ENCODE measurements at regions not wholly inside any gene's neighbourhood (a gene's known extent, or its start where the extent isn't known, plus 50 kb on each side); places are given as distances from the start of the nearest gene placed in this dataset.

DNA sequence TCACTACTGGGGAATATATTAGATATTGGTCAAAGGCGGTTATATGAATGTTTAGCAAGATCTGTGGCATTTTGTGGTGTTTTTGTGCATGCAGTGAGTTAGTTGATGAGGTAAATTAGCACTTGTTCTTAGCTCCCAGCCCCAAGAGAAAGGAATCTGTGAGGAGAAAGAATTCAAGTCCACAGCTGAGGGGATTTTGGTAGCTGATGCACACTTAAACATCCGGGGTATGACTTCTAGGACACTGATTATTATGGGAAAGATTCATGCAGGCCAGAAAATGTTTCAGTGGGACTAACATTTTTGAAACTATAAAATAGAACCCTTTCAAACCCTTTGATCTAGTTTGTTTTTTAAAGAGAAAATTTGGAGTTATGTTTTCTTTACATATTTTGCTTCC is 118.2 kb upstream of the RPS23 start:
- Histone ChIP-seq H3K36me3 (ENCODE audit: control insufficient read depth in 4 of 4, insufficient read depth in 3 of 4, low read depth in 1 of 4, low read length in 3 of 4) (no peaks in the 10 kb centered on the region), H3K4me3 (ENCODE audit: low read depth in 1 of 3, low read length in 3 of 3) (no peak overlapping the region), H3K9me3 (ENCODE audit: control insufficient read depth in 4 of 4, low read length in 3 of 4) (no peaks in the 10 kb centered on the region), H3K27ac (ENCODE audit: low read depth in 1 of 2, low read length in 2 of 2) (no peak overlapping the region), H3K9ac (ENCODE audit: low read depth in 1 of 2, low read length in 2 of 2) (no peak overlapping the region), H3K27me3 (ENCODE audit: control insufficient read depth in 4 of 4, insufficient read depth in 4 of 4, low read length in 3 of 4) (peaks cover 0 to 5% (median 0%) of the 10 kb centered on the region in 4 donors), H3K4me1 (ENCODE audit: control insufficient read depth in 4 of 4, insufficient read depth in 4 of 4, low read length in 3 of 4) (no peaks in the 10 kb centered on the region)
- TF ChIP-seq YY1 (IDR thresholded peaks at IDR 0.05) (no peak), GABPA (IDR thresholded peaks at IDR 0.05 in 1 of 2, conservative IDR thresholded peaks at IDR 0.05 in 1 of 2) (no peak), JUND (IDR thresholded peaks at IDR 0.05) (no peak)
- 93% methylated on average over 2 of the region's 2 CpGs for WGBS
- DNase-seq (ENCODE audit: low spot score) = no peak

DNA sequence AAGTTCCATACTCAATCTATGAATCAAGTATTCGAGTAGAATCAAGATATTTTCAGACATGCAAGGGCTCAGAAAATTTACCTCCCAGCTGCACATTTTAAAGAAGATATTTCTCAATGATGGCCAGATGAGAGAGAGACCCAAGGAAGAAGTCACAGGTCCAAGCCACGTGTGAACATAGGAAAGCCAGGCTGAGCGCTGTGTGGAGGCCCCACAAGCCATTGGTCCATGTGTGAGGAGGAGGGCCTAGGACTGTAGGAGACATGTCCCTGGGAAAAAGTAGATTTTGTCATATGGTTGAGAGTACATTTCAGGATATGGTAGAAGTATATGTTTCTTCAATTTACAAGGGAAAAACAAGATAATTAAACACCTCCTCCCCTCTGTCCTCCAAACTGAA is 115.8 kb upstream of the RPS23 start:
- Histone ChIP-seq H3K27me3 (ENCODE audit: control insufficient read depth in 4 of 4, insufficient read depth in 4 of 4, low read length in 3 of 4) (peaks cover 0 to 11% (median 0%) of the 10 kb centered on the region in 4 donors), H3K9me3 (ENCODE audit: control insufficient read depth in 4 of 4, low read length in 3 of 4) (no peaks in the 10 kb centered on the region), H3K36me3 (ENCODE audit: control insufficient read depth in 4 of 4, insufficient read depth in 3 of 4, low read depth in 1 of 4, low read length in 3 of 4) (no peaks in the 10 kb centered on the region), H3K9ac (ENCODE audit: low read depth in 1 of 2, low read length in 2 of 2) (no peak overlapping the region), H3K27ac (ENCODE audit: low read depth in 1 of 2, low read length in 2 of 2) (no peak overlapping the region), H3K4me1 (ENCODE audit: control insufficient read depth in 4 of 4, insufficient read depth in 4 of 4, low read length in 3 of 4) (no peaks in the 10 kb centered on the region), H3K4me3 (ENCODE audit: low read depth in 1 of 3, low read length in 3 of 3) (no peak overlapping the region)
- TF ChIP-seq TAF1 (conservative IDR thresholded peaks at IDR 0.05) (no peak), HNF4A (conservative IDR thresholded peaks at IDR 0.05) (no peak), NR2F2 (IDR thresholded peaks at IDR 0.05) (no peak), EGR1 (IDR thresholded peaks at IDR 0.05; ENCODE audit: low read depth in 2 of 2) (no peak), FOXA1 (IDR thresholded peaks at IDR 0.05) (no peak), RXRA (IDR thresholded peaks at IDR 0.05) (no peak)
- TF ChIP-seq, protein P1, sequence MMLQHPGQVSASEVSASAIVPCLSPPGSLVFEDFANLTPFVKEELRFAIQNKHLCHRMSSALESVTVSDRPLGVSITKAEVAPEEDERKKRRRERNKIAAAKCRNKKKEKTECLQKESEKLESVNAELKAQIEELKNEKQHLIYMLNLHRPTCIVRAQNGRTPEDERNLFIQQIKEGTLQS (IDR thresholded peaks at IDR 0.05) = no peak
- TF ChIP-seq, protein P2, sequence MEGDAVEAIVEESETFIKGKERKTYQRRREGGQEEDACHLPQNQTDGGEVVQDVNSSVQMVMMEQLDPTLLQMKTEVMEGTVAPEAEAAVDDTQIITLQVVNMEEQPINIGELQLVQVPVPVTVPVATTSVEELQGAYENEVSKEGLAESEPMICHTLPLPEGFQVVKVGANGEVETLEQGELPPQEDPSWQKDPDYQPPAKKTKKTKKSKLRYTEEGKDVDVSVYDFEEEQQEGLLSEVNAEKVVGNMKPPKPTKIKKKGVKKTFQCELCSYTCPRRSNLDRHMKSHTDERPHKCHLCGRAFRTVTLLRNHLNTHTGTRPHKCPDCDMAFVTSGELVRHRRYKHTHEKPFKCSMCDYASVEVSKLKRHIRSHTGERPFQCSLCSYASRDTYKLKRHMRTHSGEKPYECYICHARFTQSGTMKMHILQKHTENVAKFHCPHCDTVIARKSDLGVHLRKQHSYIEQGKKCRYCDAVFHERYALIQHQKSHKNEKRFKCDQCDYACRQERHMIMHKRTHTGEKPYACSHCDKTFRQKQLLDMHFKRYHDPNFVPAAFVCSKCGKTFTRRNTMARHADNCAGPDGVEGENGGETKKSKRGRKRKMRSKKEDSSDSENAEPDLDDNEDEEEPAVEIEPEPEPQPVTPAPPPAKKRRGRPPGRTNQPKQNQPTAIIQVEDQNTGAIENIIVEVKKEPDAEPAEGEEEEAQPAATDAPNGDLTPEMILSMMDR (IDR thresholded peaks at IDR 0.05; ENCODE audit: low read depth, low read length, missing input control) = no peak
- 90% methylated on average over 3 of the region's 3 CpGs for WGBS
- no peak for DNase-seq (ENCODE audit: low spot score)

DNA sequence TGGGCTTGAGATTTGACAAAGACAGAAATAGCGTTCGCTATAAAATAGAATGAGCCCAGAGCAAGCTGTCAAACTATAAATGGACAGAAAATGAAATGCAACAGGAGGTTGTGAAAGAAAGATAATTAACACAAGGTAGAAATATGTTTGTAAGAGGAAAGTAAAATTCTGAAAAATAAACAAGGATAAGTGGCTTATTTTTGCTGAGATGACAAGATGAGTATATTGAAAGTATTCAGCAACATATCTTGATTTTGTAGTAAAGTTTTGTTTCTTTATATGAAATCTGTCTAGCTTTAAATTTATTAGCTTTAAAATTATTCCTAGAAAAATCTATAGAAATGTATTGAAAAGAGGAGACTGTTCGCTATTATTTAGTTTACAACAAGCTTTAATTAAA is 111.9 kb upstream of the RPS23 start:
- no peaks in the 10 kb centered on the region for H3K9me3 ChIP-seq (ENCODE audit: control insufficient read depth in 4 of 4, low read length in 3 of 4)
- no peak overlapping the region for H3K4me3 ChIP-seq (ENCODE audit: low read depth in 1 of 3, low read length in 3 of 3)
- H3K27me3 ChIP-seq (ENCODE audit: control insufficient read depth in 4 of 4, insufficient read depth in 4 of 4, low read length in 3 of 4) = peaks cover 0 to 11% (median 0%) of the 10 kb centered on the region in 4 donors
- DNase-seq (ENCODE audit: low spot score) = no peak
- no peak overlapping the region for H3K27ac ChIP-seq (ENCODE audit: low read depth in 1 of 2, low read length in 2 of 2)
- H3K4me1 ChIP-seq (ENCODE audit: control insufficient read depth in 4 of 4, insufficient read depth in 4 of 4, low read length in 3 of 4) = peaks cover 6 to 12% (median 10%) of the 10 kb centered on the region in 4 donors
- no peak overlapping the region for H3K9ac ChIP-seq (ENCODE audit: low read depth in 1 of 2, low read length in 2 of 2)
- no peaks in the 10 kb centered on the region for H3K36me3 ChIP-seq (ENCODE audit: control insufficient read depth in 4 of 4, insufficient read depth in 3 of 4, low read depth in 1 of 4, low read length in 3 of 4)
- WGBS = 94% methylated on average over 3 of the region's 3 CpGs
- TF ChIP-seq TAF1 (conservative IDR thresholded peaks at IDR 0.05) (no peak), NR2F2 (IDR thresholded peaks at IDR 0.05) (no peak), RXRA (IDR thresholded peaks at IDR 0.05) (no peak), FOXA1 (IDR thresholded peaks at IDR 0.05) (no peak), SP1 (IDR thresholded peaks at IDR 0.05) (no peak), GABPA (IDR thresholded peaks at IDR 0.05 in 1 of 2, conservative IDR thresholded peaks at IDR 0.05 in 1 of 2) (no peak), HNF4G (IDR thresholded peaks at IDR 0.05) (no peak), HNF4A (conservative IDR thresholded peaks at IDR 0.05) (no peak), YY1 (IDR thresholded peaks at IDR 0.05) (no peak), JUND (IDR thresholded peaks at IDR 0.05) (no peak)
- TF ChIP-seq, protein P2 (IDR thresholded peaks at IDR 0.05; ENCODE audit: low read depth, low read length, missing input control) = no peak
- TF ChIP-seq, protein P1 (IDR thresholded peaks at IDR 0.05) = no peak
- TF ChIP-seq, protein P3, sequence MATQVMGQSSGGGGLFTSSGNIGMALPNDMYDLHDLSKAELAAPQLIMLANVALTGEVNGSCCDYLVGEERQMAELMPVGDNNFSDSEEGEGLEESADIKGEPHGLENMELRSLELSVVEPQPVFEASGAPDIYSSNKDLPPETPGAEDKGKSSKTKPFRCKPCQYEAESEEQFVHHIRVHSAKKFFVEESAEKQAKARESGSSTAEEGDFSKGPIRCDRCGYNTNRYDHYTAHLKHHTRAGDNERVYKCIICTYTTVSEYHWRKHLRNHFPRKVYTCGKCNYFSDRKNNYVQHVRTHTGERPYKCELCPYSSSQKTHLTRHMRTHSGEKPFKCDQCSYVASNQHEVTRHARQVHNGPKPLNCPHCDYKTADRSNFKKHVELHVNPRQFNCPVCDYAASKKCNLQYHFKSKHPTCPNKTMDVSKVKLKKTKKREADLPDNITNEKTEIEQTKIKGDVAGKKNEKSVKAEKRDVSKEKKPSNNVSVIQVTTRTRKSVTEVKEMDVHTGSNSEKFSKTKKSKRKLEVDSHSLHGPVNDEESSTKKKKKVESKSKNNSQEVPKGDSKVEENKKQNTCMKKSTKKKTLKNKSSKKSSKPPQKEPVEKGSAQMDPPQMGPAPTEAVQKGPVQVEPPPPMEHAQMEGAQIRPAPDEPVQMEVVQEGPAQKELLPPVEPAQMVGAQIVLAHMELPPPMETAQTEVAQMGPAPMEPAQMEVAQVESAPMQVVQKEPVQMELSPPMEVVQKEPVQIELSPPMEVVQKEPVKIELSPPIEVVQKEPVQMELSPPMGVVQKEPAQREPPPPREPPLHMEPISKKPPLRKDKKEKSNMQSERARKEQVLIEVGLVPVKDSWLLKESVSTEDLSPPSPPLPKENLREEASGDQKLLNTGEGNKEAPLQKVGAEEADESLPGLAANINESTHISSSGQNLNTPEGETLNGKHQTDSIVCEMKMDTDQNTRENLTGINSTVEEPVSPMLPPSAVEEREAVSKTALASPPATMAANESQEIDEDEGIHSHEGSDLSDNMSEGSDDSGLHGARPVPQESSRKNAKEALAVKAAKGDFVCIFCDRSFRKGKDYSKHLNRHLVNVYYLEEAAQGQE (IDR thresholded peaks at IDR 0.05) = no peak
